Ascending aorta (tissue), 2 donors: ENCODE measurements at regions not wholly inside any gene's neighbourhood (a gene's known extent, or its start where the extent isn't known, plus 50 kb on each side); places are given as distances from the start of the nearest gene placed in this dataset.
A peak's percentile ranks its signal among the peaks of the same experiment; 100 is the strongest.

Source experiments
- DNase-seq, 2 donors: peaks; one replicate each; pipeline ENCODE4 v3.0.0-alpha.2; 2019; ENCODE audit warnings: low spot score in 2 of 2
- H3K27ac ChIP-seq, 2 donors: fragments of 200-600 bp; sonication (generic); one replicate each; pipeline ENCODE4 v1.5.1; 2016 to 2017; ENCODE audit warnings: mild to moderate bottlenecking in 1 of 2
- H3K27me3 ChIP-seq: fragments of 200-600 bp; sonication (generic); one replicate; pipeline ENCODE4 v1.5.1; 2017
- H3K36me3 ChIP-seq, 2 donors: fragments of 200-600 bp; sonication (generic); one replicate each; pipeline ENCODE4 v1.5.1; 2016
- H3K4me1 ChIP-seq, 2 donors: fragments of 200-600 bp; sonication (generic); one replicate each; pipeline ENCODE4 v1.5.1; 2016 to 2017; ENCODE audit warnings: mild to moderate bottlenecking in 1 of 2
- H3K4me3 ChIP-seq, 2 donors: fragments of 200-600 bp; sonication (generic); one replicate each; pipeline ENCODE4 v1.5.1; 2016 to 2017; ENCODE audit warnings: mild to moderate bottlenecking in 1 of 2
- H3K9me3 ChIP-seq, 2 donors: fragments of 200-600 bp; sonication (generic); one replicate each; pipeline ENCODE4 v1.5.1; 2016
- intact Hi-C: fragments of 100-400 bp; cut with DNase I; formaldehyde crosslinking; loops from one replicate; pipeline ENCODE4 v1.15.1; 2023
- TF ChIP-seq, protein P1 (sequence below), 3 experiments: fragments of 200-600 bp in 2 of 3; fragments of 450-650 bp in 1 of 3; sonication (generic) in 2 of 3; IDR thresholded peaks; one replicate each; pipeline ENCODE4 v1.5.1; 2016 to 2019; ENCODE audit warnings: antibody characterized with exemption in 3 of 3, mild to moderate bottlenecking in 1 of 3, moderate library complexity in 1 of 3

- Histone ChIP-seq H3K4me1 (no peaks in the 10 kb centered on the region), H3K9me3 (no peaks in the 10 kb centered on the region), H3K27me3 (no peaks in the 10 kb centered on the region), H3K4me3 (no peak overlapping the region), H3K36me3 (no peaks in the 10 kb centered on the region), H3K27ac (no peak overlapping the region)
- peak in 1 of 2 donors; percentile 43 for DNase-seq
- intact Hi-C loops: no loop called here
- TF ChIP-seq, protein P1, sequence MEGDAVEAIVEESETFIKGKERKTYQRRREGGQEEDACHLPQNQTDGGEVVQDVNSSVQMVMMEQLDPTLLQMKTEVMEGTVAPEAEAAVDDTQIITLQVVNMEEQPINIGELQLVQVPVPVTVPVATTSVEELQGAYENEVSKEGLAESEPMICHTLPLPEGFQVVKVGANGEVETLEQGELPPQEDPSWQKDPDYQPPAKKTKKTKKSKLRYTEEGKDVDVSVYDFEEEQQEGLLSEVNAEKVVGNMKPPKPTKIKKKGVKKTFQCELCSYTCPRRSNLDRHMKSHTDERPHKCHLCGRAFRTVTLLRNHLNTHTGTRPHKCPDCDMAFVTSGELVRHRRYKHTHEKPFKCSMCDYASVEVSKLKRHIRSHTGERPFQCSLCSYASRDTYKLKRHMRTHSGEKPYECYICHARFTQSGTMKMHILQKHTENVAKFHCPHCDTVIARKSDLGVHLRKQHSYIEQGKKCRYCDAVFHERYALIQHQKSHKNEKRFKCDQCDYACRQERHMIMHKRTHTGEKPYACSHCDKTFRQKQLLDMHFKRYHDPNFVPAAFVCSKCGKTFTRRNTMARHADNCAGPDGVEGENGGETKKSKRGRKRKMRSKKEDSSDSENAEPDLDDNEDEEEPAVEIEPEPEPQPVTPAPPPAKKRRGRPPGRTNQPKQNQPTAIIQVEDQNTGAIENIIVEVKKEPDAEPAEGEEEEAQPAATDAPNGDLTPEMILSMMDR (IDR thresholded peaks at IDR 0.05): no peak
Measured at GRCh38 chr9:134978272-134978671, 60.6 kb upstream of the FCN1 start.

DNA sequence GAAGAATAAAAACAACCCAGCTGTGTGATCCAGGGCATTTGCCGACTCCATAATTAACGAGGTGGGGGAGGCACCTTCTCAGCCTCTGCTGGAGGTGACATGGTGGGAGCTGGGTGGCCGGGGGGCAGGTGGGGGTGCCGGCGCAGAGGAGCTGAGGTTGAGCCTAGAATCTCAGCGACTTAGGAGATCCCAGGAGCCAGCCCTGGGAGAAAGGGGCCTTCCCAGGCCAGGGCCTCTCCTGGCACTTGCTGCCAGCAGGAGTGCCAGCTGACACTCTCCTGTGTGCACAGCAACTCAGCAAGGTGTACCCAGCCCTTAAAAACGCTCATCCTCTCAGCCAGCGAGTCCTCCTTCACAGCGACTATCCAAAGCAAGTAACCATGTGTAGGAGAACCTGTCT is 62.8 kb upstream of the FCN1 start:
- no peaks in the 10 kb centered on the region for H3K36me3 ChIP-seq
- intact Hi-C loops: no loop called here
- no peaks in the 10 kb centered on the region for H3K4me1 ChIP-seq
- no peak for DNase-seq
- no peak overlapping the region for H3K27ac ChIP-seq
- H3K4me3 ChIP-seq: no peak overlapping the region
- TF ChIP-seq, protein P1 (IDR thresholded peaks at IDR 0.05): no peak
- H3K27me3 ChIP-seq: no peaks in the 10 kb centered on the region
- no peaks in the 10 kb centered on the region for H3K9me3 ChIP-seq

DNA sequence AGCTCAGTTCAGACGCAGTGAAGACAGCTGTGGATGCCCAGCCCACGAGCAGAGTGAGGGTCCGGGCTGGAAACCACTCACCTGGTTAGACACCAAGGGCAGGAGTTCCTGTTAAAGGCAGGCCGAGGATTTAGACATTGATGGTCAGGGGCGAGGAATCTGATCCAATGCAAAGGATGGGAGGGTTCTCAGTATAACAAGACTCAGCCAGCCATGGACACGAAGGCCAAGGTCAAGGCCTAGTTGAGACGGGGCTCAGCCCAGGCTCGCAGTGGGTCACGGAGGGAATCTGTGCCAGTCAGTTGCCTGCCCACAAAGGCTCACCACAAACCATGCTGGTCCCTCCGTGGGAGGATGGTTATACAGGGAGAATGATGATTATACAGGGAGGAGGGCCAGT is 63.3 kb upstream of the FCN1 start:
- peak in 1 of 2 donors; percentile 41 for DNase-seq
- TF ChIP-seq, protein P1 (IDR thresholded peaks at IDR 0.05): no peak
- Histone ChIP-seq H3K9me3 (no peaks in the 10 kb centered on the region), H3K27ac (no peak overlapping the region), H3K4me3 (no peak overlapping the region), H3K27me3 (no peaks in the 10 kb centered on the region), H3K4me1 (no peaks in the 10 kb centered on the region), H3K36me3 (no peaks in the 10 kb centered on the region)
- intact Hi-C loops: no loop called here

GRCh38 chr9:134981829-134982228 is 64.1 kb upstream of the FCN1 start:
- Histone ChIP-seq H3K27me3 (no peaks in the 10 kb centered on the region), H3K36me3 (no peaks in the 10 kb centered on the region), H3K4me1 (no peaks in the 10 kb centered on the region), H3K9me3 (no peaks in the 10 kb centered on the region), H3K27ac (no peak overlapping the region), H3K4me3 (no peak overlapping the region)
- intact Hi-C loops: no loop called here
- DNase-seq: no peak
- TF ChIP-seq, protein P1 (IDR thresholded peaks at IDR 0.05): no peak

- Histone ChIP-seq H3K4me3 (no peak overlapping the region), H3K36me3 (no peaks in the 10 kb centered on the region), H3K9me3 (peaks cover 0 to 4% of the 10 kb centered on the region in 2 donors), H3K4me1 (no peaks in the 10 kb centered on the region), H3K27me3 (no peaks in the 10 kb centered on the region), H3K27ac (no peak overlapping the region)
- no peak for DNase-seq
- TF ChIP-seq, protein P1 (IDR thresholded peaks at IDR 0.05): no peak
- intact Hi-C loops: no loop called here
Measured at GRCh38 chr9:134982311-134982710, 64.6 kb upstream of the FCN1 start.

- peaks cover 0 to 4% of the 10 kb centered on the region in 2 donors for H3K9me3 ChIP-seq
- no peak overlapping the region for H3K4me3 ChIP-seq
- peak in 1 of 2 donors; percentile 52 for DNase-seq
- no peaks in the 10 kb centered on the region for H3K27me3 ChIP-seq
- no peak overlapping the region for H3K27ac ChIP-seq
- no peaks in the 10 kb centered on the region for H3K36me3 ChIP-seq
- TF ChIP-seq, protein P1 (IDR thresholded peaks at IDR 0.05): peak in 1 of 3 experiments; percentile 10
- intact Hi-C loops: no loop called here
- H3K4me1 ChIP-seq: no peaks in the 10 kb centered on the region
Measured at GRCh38 chr9:134983074-134983473, 65.4 kb upstream of the FCN1 start.
